ENCODE measurements at regions not wholly inside any gene's neighbourhood (a gene's known extent, or its start where the extent isn't known, plus 50 kb on each side); places are given as distances from the start of the nearest gene placed in this dataset.

DNA sequence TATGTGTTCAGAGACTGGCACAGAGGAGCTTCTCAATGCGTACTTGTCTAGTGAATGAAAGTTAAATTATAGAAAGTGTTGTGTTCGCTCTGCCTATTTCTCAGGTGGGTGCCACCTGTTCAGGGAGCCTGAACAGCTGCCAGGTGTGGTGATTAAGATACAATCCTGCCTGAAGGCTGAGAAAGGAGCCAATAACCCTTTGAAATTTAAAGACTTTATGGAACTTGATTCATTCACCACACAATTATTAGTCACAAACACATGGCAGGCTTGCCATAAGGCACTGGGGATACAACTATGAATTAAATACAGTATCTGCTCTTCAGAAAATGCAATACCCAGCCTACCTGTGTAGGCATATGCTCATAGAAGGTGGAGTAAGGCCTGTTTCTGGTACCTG is 92.9 kb upstream of the AMOTL1 start:
- Histone ChIP-seq H3K27ac (no peak overlapping the region), H3K4me3 (no peak overlapping the region), H3K9me3 (no peaks in the 10 kb centered on the region), H3K4me1 (ENCODE audit: insufficient read depth) (no peaks in the 10 kb centered on the region), H3K36me3 (no peaks in the 10 kb centered on the region), H3K27me3 (no peaks in the 10 kb centered on the region)
- 70 to 99% (median 97%) methylated on average over 2 of the region's 2 CpGs for WGBS, 3 donors
- no peak for TF ChIP-seq POLR2A (IDR thresholded peaks at IDR 0.05)
- TF ChIP-seq EP300 (IDR thresholded peaks at IDR 0.05): no peak
- DNase-seq: no peak
- intact Hi-C loops (cut with DNase I): no loop called here

DNA sequence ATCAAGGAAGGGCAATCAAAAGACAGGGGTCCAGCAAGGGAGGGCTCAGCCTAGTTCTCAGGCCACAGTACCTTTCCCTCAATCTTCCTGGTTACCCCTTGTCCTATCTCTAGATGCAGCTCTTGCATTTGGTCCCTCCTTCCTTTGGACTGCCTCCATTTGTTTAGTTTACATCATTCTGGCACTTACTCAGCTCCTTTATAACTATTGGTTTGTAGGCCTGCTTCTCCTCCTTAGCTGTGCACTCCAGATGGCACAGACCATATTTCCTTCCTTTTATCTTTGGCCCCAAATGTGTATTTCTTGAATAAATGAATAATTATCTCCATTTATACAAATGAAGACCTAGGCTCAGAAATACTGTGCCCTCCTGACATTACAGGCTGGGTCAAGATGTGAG is 92.3 kb upstream of the AMOTL1 start:
- H3K9me3 ChIP-seq: no peaks in the 10 kb centered on the region
- no peak overlapping the region for H3K4me3 ChIP-seq
- no peak overlapping the region for H3K27ac ChIP-seq
- H3K36me3 ChIP-seq: no peaks in the 10 kb centered on the region
- H3K4me1 ChIP-seq (ENCODE audit: insufficient read depth): no peaks in the 10 kb centered on the region
- no peaks in the 10 kb centered on the region for H3K27me3 ChIP-seq
- intact Hi-C loops (cut with DNase I): no loop called here
- no peak for DNase-seq
- TF ChIP-seq, protein P1, sequence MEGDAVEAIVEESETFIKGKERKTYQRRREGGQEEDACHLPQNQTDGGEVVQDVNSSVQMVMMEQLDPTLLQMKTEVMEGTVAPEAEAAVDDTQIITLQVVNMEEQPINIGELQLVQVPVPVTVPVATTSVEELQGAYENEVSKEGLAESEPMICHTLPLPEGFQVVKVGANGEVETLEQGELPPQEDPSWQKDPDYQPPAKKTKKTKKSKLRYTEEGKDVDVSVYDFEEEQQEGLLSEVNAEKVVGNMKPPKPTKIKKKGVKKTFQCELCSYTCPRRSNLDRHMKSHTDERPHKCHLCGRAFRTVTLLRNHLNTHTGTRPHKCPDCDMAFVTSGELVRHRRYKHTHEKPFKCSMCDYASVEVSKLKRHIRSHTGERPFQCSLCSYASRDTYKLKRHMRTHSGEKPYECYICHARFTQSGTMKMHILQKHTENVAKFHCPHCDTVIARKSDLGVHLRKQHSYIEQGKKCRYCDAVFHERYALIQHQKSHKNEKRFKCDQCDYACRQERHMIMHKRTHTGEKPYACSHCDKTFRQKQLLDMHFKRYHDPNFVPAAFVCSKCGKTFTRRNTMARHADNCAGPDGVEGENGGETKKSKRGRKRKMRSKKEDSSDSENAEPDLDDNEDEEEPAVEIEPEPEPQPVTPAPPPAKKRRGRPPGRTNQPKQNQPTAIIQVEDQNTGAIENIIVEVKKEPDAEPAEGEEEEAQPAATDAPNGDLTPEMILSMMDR (IDR thresholded peaks at IDR 0.05): no peak
- TF ChIP-seq POLR2A (IDR thresholded peaks at IDR 0.05): no peak

DNA sequence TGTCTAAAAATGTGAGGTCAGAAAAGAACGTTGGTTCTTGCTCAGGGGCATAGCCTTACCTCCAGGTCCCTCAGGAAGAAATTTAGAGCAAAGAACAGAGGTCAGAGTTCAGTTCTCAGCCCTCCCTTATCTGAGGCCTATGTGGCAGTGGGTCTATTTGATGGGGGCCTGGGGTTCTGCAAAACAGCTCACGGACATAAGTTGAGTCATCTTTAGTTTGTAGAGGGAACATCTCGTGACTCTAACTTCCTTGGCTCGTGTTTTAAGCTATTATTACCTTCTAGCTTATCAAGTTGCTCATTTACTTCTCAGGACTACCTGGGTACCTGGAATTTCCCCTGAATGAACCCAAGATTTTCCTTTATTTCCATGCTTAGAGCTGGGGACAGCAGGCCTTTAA is 91.3 kb upstream of the AMOTL1 start:
- TF ChIP-seq, protein P1 (IDR thresholded peaks at IDR 0.05): no peak
- TF ChIP-seq POLR2A (IDR thresholded peaks at IDR 0.05) (no peak), EP300 (IDR thresholded peaks at IDR 0.05) (no peak)
- no peaks in the 10 kb centered on the region for H3K4me1 ChIP-seq (ENCODE audit: insufficient read depth)
- H3K36me3 ChIP-seq: no peaks in the 10 kb centered on the region
- H3K27me3 ChIP-seq: no peaks in the 10 kb centered on the region
- 80 to 85% (median 84%) methylated on average over 4 of the region's 4 CpGs for WGBS, 3 donors
- H3K4me3 ChIP-seq: no peak overlapping the region
- intact Hi-C loops (cut with DNase I): no loop called here
- no peak for DNase-seq
- no peaks in the 10 kb centered on the region for H3K9me3 ChIP-seq
- no peak overlapping the region for H3K27ac ChIP-seq

DNA sequence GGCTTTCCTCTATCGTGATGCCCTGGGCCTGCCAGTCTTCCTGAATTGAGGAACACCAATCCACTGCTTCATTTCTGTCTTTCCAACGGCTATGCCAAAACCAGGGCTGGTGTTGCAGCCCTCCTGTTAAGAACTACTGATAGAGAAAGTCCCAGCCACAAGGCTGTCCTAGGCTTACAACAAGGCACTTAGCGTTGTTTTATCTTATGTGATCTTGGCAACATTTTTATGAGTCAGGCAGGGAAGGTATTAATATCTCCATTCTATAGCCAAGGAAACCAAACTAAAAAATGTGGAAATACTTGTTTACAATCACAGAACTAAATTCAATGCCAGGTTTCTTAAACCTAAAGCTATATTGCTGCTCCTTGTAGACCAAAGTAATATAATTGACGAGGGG is 89.9 kb upstream of the AMOTL1 start:
- Histone ChIP-seq H3K9me3 (no peaks in the 10 kb centered on the region), H3K27ac (no peak overlapping the region), H3K36me3 (no peaks in the 10 kb centered on the region), H3K4me1 (ENCODE audit: insufficient read depth) (no peaks in the 10 kb centered on the region), H3K4me3 (no peak overlapping the region), H3K27me3 (no peaks in the 10 kb centered on the region)
- DNase-seq: no peak
- TF ChIP-seq POLR2A (IDR thresholded peaks at IDR 0.05): no peak
- TF ChIP-seq EP300 (IDR thresholded peaks at IDR 0.05): no peak
- TF ChIP-seq, protein P1 (IDR thresholded peaks at IDR 0.05): no peak
- 83 to 91% (median 86%) methylated on average over 4 of the region's 4 CpGs for WGBS, 3 donors
- intact Hi-C loops (cut with DNase I): no loop called here

DNA sequence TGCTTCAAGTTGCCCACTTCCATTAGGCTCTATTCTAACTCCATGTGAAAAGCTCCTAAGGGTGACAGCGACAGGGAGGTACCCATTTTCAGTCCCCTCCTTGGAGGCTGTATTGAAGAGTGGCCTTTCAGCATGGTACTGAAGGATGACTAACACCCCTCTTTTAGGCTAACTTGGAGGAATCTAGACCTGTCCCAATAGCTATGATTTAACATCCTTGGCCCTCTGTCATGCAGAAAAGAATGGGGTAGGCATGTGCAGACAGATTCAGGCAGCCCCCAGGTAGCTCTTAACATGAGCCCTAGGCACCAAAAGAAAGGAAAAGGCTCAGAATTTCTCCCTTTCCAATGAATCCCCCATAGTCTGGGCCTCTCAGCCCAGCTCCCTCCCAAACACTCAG is 89.3 kb upstream of the AMOTL1 start:
- Histone ChIP-seq H3K36me3 (no peaks in the 10 kb centered on the region), H3K4me1 (ENCODE audit: insufficient read depth) (no peaks in the 10 kb centered on the region), H3K27ac (no peak overlapping the region), H3K4me3 (no peak overlapping the region), H3K27me3 (no peaks in the 10 kb centered on the region), H3K9me3 (no peaks in the 10 kb centered on the region)
- intact Hi-C loops (cut with DNase I): no loop called here
- 90 to 100% (median 98%) methylated on average over 1 of the region's 1 CpG for WGBS, 3 donors
- TF ChIP-seq, protein P1 (IDR thresholded peaks at IDR 0.05): no peak
- TF ChIP-seq POLR2A (IDR thresholded peaks at IDR 0.05) (no peak), EP300 (IDR thresholded peaks at IDR 0.05) (no peak)
- no peak for DNase-seq

Measured in ovary (tissue), 7 donors.